Kidney epithelial cell (primary cell): ENCODE measurements at regions not wholly inside any gene's neighbourhood (a gene's known extent, or its start where the extent isn't known, plus 50 kb on each side); places are given as distances from the start of the nearest gene placed in this dataset.

Experiments
- DNase-seq: peaks from one replicate; pipeline ENCODE4 v3.0.0-alpha.2; 2010; ENCODE audit warnings: low read depth
- H3K27me3 ChIP-seq: 2 replicates; pipeline ENCODE4 v1.6.0; 2011; ENCODE audit warnings: low read length; ENCODE audit not compliant: control insufficient read depth, insufficient read depth
- H3K36me3 ChIP-seq: 2 replicates; pipeline ENCODE4 v1.5.1; 2011; ENCODE audit warnings: low read length; ENCODE audit not compliant: control insufficient read depth, insufficient read depth
- H3K4me3 ChIP-seq: 2 replicates; pipeline ENCODE4 v1.5.1; 2011; ENCODE audit warnings: low read depth, mild to moderate bottlenecking, control low read depth, low read length
- TF ChIP-seq, protein P1 (sequence below): IDR thresholded peaks from 2 replicates; pipeline ENCODE4 v1.5.1; 2011; ENCODE audit warnings: mild to moderate bottlenecking, moderate library complexity, low read length, control low read depth, inconsistent platforms; ENCODE audit not compliant: insufficient read depth, poor library complexity, severe bottlenecking

DNA sequence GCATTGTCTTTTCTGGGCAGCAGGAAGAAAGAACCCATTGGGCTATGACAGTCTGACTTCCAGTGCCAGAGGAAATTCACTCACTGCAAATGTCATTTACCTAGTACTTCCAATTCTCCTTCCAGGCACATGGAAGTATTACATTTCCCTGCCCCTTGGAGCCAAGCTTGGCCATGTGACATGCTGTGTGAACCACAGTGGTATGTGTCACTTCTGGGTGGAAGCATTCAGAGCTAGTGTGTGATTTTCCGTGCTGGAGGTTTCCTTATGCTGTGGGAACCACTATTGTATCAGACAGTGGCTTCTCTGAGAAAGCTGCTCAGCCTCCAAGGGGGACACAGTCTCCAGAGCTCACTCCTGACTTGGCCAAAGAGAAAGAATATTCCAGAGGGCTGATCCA is 387.6 kb downstream of the CDC5L start:
- DNase-seq = no peak
- no peaks in the 10 kb centered on the region for H3K27me3 ChIP-seq
- no peak overlapping the region for H3K4me3 ChIP-seq
- TF ChIP-seq, protein P1, sequence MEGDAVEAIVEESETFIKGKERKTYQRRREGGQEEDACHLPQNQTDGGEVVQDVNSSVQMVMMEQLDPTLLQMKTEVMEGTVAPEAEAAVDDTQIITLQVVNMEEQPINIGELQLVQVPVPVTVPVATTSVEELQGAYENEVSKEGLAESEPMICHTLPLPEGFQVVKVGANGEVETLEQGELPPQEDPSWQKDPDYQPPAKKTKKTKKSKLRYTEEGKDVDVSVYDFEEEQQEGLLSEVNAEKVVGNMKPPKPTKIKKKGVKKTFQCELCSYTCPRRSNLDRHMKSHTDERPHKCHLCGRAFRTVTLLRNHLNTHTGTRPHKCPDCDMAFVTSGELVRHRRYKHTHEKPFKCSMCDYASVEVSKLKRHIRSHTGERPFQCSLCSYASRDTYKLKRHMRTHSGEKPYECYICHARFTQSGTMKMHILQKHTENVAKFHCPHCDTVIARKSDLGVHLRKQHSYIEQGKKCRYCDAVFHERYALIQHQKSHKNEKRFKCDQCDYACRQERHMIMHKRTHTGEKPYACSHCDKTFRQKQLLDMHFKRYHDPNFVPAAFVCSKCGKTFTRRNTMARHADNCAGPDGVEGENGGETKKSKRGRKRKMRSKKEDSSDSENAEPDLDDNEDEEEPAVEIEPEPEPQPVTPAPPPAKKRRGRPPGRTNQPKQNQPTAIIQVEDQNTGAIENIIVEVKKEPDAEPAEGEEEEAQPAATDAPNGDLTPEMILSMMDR = no peak
- no peaks in the 10 kb centered on the region for H3K36me3 ChIP-seq

GRCh38 chr6:44776344-44776743 is 388.8 kb downstream of the CDC5L start:
- TF ChIP-seq, protein P1 = no peak
- no peak for DNase-seq
- H3K27me3 ChIP-seq = no peaks in the 10 kb centered on the region
- H3K36me3 ChIP-seq = no peaks in the 10 kb centered on the region
- H3K4me3 ChIP-seq = no peak overlapping the region

GRCh38 chr6:44778513-44778912 is 391.0 kb downstream of the CDC5L start:
- DNase-seq = no peak
- TF ChIP-seq, protein P1 = no peak
- H3K4me3 ChIP-seq = no peak overlapping the region
- H3K27me3 ChIP-seq = no peaks in the 10 kb centered on the region
- no peaks in the 10 kb centered on the region for H3K36me3 ChIP-seq
